AG10803 (cell line): ENCODE measurements at regions not wholly inside any gene's neighbourhood (a gene's known extent, or its start where the extent isn't known, plus 50 kb on each side); places are given as distances from the start of the nearest gene placed in this dataset.

ENCODE experiments used
- DNase-seq: peaks from one replicate; pipeline ENCODE4 v3.0.0; 2010; ENCODE audit warnings: low read depth
- H3K4me3 ChIP-seq: 2 replicates; pipeline ENCODE4 v1.5.1; 2011; ENCODE audit warnings: mild to moderate bottlenecking, low read length, control low read depth
- TF ChIP-seq, protein P1 (sequence below): conservative IDR thresholded peaks from 2 replicates; pipeline ENCODE4 v1.5.1; 2011; ENCODE audit warnings: mild to moderate bottlenecking, low read length, control low read depth, inconsistent platforms

DNA sequence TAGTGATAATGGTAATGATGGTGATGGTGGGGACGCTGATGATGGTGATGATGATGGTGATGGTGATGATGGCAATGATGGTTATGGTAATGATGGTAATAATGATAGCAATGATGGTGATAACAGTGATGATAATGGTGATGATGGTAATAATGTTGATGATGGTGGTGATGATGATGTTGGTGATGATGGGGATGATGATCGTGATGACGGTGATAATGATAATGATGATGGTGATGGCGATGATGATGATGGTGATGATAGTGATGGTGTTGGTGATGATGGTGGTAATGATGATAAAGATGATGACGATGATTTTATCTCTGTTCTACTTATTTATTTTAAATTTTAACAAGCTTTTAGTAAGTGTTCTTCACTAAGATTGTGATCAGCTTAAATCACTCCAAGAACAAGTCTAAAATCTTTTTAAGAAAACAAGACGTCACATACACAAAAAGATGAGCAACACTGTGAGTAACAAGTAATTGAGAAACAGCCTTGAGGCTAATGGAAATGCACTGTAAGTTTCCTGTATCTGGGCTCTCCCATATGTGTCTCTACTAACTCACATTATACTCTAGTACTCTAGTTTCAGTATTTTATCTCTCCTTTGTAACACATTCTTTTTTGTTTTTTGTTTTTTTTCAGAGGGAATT is 480.2 kb upstream of the PRKX start:
- DNase-seq: no peak
- TF ChIP-seq, protein P1, sequence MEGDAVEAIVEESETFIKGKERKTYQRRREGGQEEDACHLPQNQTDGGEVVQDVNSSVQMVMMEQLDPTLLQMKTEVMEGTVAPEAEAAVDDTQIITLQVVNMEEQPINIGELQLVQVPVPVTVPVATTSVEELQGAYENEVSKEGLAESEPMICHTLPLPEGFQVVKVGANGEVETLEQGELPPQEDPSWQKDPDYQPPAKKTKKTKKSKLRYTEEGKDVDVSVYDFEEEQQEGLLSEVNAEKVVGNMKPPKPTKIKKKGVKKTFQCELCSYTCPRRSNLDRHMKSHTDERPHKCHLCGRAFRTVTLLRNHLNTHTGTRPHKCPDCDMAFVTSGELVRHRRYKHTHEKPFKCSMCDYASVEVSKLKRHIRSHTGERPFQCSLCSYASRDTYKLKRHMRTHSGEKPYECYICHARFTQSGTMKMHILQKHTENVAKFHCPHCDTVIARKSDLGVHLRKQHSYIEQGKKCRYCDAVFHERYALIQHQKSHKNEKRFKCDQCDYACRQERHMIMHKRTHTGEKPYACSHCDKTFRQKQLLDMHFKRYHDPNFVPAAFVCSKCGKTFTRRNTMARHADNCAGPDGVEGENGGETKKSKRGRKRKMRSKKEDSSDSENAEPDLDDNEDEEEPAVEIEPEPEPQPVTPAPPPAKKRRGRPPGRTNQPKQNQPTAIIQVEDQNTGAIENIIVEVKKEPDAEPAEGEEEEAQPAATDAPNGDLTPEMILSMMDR: no peak
- no peak overlapping the region for H3K4me3 ChIP-seq

DNA sequence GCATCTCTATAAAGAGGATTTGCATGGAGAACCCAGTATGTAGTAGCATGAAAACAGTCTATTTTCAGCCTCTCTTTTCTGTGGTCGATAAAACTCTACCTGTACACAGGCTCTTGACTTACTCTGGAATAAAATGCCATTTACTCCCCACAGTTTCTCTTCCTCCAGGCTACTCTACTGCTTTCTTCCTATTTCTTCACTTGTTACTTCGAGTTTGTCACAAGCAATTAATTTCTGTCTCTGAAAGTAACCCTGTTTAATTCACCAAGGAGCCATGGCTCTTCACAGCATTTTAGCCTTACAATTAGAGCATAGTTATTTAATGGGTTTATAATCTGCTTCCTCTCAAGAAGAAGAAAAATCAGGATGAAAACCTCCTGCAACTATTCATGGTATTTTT is 472.9 kb upstream of the PRKX start:
- TF ChIP-seq, protein P1: no peak
- DNase-seq: no peak
- no peak overlapping the region for H3K4me3 ChIP-seq

DNA sequence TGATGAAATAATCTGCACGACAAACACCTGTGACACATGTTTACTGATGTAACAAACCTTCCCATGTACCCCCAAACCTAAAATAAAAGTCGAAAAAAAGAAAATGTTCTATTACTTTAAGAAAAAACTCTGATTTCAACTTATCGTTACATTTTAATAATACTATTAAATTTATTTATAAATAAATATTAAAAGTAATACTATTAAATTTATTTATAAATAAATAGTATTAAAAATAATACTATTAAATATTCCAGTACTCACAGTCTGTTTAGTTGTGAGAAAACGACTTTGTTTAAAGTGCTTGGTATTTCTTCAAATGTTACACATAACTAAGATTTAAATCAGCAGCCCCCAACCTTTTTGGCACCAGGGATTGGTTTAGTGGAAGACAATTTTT is 471.6 kb upstream of the PRKX start:
- no peak for DNase-seq
- TF ChIP-seq, protein P1: no peak
- H3K4me3 ChIP-seq: no peak overlapping the region

DNA sequence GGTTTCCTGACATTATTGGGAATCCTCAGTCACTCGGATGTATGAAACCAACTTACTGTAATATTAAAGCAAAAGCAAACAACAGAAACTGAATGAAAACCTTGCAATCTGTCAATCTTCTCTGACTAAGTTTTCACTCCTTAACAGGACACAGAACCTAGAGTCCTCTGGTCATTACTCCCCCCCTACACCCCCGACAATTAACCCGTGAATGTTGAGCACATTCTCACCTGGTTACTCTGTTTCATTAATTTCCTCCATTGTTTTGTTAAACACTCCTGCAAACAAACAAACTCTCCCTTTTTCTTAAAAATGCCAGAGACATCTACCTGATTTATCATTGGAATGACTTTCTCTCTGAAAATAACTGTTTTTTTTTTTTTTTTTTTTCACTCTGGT is 469.0 kb upstream of the PRKX start:
- DNase-seq: no peak
- TF ChIP-seq, protein P1: no peak
- H3K4me3 ChIP-seq: no peak overlapping the region

DNA sequence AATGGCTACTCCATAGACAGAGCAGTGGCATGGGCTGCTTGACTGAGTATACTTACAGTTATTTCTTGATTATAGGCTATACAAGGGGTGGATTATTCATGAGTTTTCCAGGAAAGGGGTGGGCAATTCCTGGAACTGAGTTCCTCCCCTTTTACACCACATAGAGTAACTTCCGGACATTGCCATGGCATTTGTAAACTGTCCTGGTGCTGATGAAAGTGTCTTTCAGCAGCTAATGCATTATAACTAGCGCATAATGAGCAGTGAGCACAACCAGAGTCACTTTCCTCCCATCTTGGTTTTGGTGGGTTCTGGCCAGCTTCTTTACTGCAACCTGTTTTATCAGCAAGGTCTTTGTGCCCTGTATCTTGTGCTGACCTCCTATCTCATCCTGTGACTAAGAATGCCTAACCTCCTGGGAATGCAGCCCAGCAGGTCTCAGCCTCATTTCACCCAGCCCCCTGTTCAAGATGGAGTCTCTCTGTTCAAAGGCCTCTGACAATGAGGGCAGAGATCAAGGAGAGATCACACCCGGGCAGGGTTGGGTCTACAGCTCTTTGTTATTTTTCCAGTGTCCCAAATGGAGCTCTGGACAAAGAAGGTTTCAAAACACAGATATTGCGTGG is 468.4 kb upstream of the PRKX start:
- H3K4me3 ChIP-seq: no peak overlapping the region
- DNase-seq: no peak
- TF ChIP-seq, protein P1: no peak

DNA sequence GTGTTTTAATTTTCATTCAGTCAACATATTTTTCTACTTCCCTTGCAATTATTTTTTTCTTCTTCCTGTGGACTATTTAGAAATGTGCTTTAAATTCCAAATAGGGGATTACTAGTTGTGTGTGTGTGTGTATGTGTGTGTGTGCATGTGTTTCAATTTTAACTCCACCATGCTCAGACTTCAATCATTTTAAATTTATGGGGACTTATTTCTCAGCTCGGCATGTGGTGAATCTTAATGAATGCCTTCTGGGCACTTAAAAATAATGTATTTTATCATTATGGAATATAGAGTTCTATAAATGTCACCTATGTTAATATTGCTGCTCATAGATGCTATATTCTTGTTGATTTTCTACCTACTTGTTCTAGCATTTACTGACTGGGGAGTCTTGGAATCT is 465.6 kb upstream of the PRKX start:
- DNase-seq: no peak
- TF ChIP-seq, protein P1: no peak
- no peak overlapping the region for H3K4me3 ChIP-seq

DNA sequence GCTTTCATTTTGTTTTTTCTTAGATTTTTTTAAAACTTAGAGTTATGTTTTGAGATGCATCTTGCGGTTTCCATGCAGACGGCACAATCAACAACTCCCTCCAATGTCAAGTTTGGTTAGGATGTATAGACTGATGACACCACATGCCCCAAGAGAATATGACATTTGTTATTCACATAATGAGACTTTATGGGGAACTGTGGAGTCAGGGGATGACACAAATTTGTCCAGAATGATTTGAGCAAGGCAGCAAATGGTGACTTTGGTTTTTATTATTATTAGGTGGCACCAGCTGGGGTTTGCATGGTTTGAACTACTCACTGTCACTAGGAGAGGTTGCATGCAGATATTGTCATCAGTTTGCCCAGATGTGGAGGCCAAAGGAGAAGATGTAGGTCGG is 461.8 kb upstream of the PRKX start:
- DNase-seq: no peak
- TF ChIP-seq, protein P1: no peak
- H3K4me3 ChIP-seq: no peak overlapping the region
